ENCODE measurements at regions not wholly inside any gene's neighbourhood (a gene's known extent, or its start where the extent isn't known, plus 50 kb on each side); places are given as distances from the start of the nearest gene placed in this dataset.

DNA sequence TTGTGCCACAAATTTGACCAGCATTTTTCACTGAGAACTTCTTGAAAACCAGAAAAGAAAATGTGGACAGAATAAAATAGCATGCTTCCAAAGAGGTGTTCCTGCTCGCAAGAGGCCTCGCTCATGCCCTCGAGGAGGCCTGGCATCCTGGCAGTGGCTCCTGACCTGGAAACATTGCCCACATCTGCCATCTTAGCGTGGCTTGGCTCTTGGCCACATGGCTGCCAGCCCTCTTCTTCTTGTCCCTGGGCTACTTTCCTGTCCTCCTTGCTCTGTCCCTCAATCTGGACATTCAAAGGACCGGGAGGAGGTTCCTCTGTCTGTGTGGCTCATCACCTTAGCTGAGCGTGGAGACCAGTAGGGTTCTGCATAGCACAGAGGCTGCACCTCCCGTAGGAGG lies 131.6 kb upstream of the TMEM72 start:
- Histone ChIP-seq H3K27me3 (ENCODE audit: control insufficient read depth, low read length) (no peaks in the 10 kb centered on the region), H3F3A (ENCODE audit: control insufficient read depth, insufficient read depth) (no peaks in the 10 kb centered on the region), H3K9me2 (replicated peaks; ENCODE audit: control insufficient read depth, low read length) (no peaks in the 10 kb centered on the region), H3K4me3 (ENCODE audit: low read length) (no peak overlapping the region), H3K9me3 (ENCODE audit: control insufficient read depth, insufficient read depth, low read length) (no peaks in the 10 kb centered on the region), H3K4me1 (ENCODE audit: control insufficient read depth, low read length) (no peaks in the 10 kb centered on the region), H3K79me2 (ENCODE audit: control insufficient read depth, low read length) (no peaks in the 10 kb centered on the region), H3K36me3 (ENCODE audit: control insufficient read depth, low read length) (no peaks in the 10 kb centered on the region), H4K20me1 (ENCODE audit: control insufficient read depth, insufficient read depth, low read depth, low read length) (no peaks in the 10 kb centered on the region), H3K27ac (ENCODE audit: low read depth, low read length) (no peak overlapping the region), H3K4me2 (ENCODE audit: low read length) (no peak overlapping the region)
- no peak for TF ChIP-seq EZH2phosphoT487 (IDR thresholded peaks at IDR 0.05; ENCODE audit: borderline replicate concordance, low read length)
- TF ChIP-seq, protein P1, sequence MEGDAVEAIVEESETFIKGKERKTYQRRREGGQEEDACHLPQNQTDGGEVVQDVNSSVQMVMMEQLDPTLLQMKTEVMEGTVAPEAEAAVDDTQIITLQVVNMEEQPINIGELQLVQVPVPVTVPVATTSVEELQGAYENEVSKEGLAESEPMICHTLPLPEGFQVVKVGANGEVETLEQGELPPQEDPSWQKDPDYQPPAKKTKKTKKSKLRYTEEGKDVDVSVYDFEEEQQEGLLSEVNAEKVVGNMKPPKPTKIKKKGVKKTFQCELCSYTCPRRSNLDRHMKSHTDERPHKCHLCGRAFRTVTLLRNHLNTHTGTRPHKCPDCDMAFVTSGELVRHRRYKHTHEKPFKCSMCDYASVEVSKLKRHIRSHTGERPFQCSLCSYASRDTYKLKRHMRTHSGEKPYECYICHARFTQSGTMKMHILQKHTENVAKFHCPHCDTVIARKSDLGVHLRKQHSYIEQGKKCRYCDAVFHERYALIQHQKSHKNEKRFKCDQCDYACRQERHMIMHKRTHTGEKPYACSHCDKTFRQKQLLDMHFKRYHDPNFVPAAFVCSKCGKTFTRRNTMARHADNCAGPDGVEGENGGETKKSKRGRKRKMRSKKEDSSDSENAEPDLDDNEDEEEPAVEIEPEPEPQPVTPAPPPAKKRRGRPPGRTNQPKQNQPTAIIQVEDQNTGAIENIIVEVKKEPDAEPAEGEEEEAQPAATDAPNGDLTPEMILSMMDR (IDR thresholded peaks at IDR 0.05; ENCODE audit: low read depth, low read length, poor library complexity, severe bottlenecking): no peak

DNA sequence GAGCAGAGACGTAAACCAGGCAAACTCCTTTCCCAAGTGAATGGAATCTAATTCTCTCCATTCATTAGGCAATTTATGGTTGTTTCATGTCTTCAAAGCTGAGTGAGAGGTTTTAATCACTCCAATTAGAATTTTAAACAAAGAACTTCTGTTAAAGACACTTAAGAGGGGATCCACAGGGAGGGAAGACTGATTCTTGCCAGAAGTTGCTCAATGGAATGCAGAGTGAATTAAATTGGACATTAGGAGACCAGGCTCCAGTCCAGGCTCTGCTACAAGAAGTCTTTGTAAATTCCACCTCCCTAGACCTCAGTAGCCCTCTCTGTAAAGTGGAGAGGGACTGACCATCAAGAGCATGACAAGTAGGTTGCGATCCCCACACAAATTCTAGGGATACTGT lies 130.7 kb upstream of the TMEM72 start:
- H3K36me3 ChIP-seq (ENCODE audit: control insufficient read depth, low read length): no peaks in the 10 kb centered on the region
- H3K27me3 ChIP-seq (ENCODE audit: control insufficient read depth, low read length): no peaks in the 10 kb centered on the region
- H3K4me1 ChIP-seq (ENCODE audit: control insufficient read depth, low read length): no peaks in the 10 kb centered on the region
- H3K9me3 ChIP-seq (ENCODE audit: control insufficient read depth, insufficient read depth, low read length): no peaks in the 10 kb centered on the region
- H3K27ac ChIP-seq (ENCODE audit: low read depth, low read length): no peak overlapping the region
- H3K4me3 ChIP-seq (ENCODE audit: low read length): no peak overlapping the region
- no peak for TF ChIP-seq EZH2phosphoT487 (IDR thresholded peaks at IDR 0.05; ENCODE audit: borderline replicate concordance, low read length)
- TF ChIP-seq, protein P1 (IDR thresholded peaks at IDR 0.05; ENCODE audit: low read depth, low read length, poor library complexity, severe bottlenecking): no peak
- H3F3A ChIP-seq (ENCODE audit: control insufficient read depth, insufficient read depth): no peaks in the 10 kb centered on the region
- no peaks in the 10 kb centered on the region for H3K9me2 ChIP-seq (replicated peaks; ENCODE audit: control insufficient read depth, low read length)
- no peaks in the 10 kb centered on the region for H3K79me2 ChIP-seq (ENCODE audit: control insufficient read depth, low read length)
- H3K4me2 ChIP-seq (ENCODE audit: low read length): no peak overlapping the region
- no peaks in the 10 kb centered on the region for H4K20me1 ChIP-seq (ENCODE audit: control insufficient read depth, insufficient read depth, low read depth, low read length)

DNA sequence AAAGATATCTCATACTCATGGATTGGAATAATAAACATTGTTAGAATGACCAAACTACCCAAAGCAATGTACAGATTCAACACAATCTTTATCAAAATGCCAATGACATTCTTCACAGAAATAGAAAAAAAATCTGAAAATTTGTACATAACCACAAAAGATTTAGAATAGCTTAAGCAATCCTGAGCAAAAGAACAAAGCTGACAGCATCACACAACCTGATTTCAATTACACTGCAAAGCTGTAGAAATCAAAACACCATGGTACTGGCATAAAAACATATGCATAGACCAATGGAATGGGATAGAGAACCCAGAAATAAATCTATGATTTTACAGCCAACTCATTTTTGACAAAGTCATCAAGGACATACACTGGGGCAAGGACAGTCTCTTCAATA lies 130.0 kb upstream of the TMEM72 start:
- H4K20me1 ChIP-seq (ENCODE audit: control insufficient read depth, insufficient read depth, low read depth, low read length): no peaks in the 10 kb centered on the region
- no peaks in the 10 kb centered on the region for H3F3A ChIP-seq (ENCODE audit: control insufficient read depth, insufficient read depth)
- H3K4me3 ChIP-seq (ENCODE audit: low read length): no peak overlapping the region
- H3K4me1 ChIP-seq (ENCODE audit: control insufficient read depth, low read length): no peaks in the 10 kb centered on the region
- no peak overlapping the region for H3K4me2 ChIP-seq (ENCODE audit: low read length)
- no peaks in the 10 kb centered on the region for H3K9me2 ChIP-seq (replicated peaks; ENCODE audit: control insufficient read depth, low read length)
- H3K9me3 ChIP-seq (ENCODE audit: control insufficient read depth, insufficient read depth, low read length): no peaks in the 10 kb centered on the region
- no peaks in the 10 kb centered on the region for H3K36me3 ChIP-seq (ENCODE audit: control insufficient read depth, low read length)
- no peaks in the 10 kb centered on the region for H3K79me2 ChIP-seq (ENCODE audit: control insufficient read depth, low read length)
- no peaks in the 10 kb centered on the region for H3K27me3 ChIP-seq (ENCODE audit: control insufficient read depth, low read length)
- TF ChIP-seq, protein P1 (IDR thresholded peaks at IDR 0.05; ENCODE audit: low read depth, low read length, poor library complexity, severe bottlenecking): no peak
- TF ChIP-seq EZH2phosphoT487 (IDR thresholded peaks at IDR 0.05; ENCODE audit: borderline replicate concordance, low read length): no peak
- H3K27ac ChIP-seq (ENCODE audit: low read depth, low read length): no peak overlapping the region

Data from DOHH2 (cell line).